NCI-H226 (cell line): ENCODE measurements at regions not wholly inside any gene's neighbourhood (a gene's known extent, or its start where the extent isn't known, plus 50 kb on each side); places are given as distances from the start of the nearest gene placed in this dataset.

Experiments
- DNase-seq: peaks from one replicate; pipeline ENCODE4 v3.0.0-alpha.2; 2015

DNA sequence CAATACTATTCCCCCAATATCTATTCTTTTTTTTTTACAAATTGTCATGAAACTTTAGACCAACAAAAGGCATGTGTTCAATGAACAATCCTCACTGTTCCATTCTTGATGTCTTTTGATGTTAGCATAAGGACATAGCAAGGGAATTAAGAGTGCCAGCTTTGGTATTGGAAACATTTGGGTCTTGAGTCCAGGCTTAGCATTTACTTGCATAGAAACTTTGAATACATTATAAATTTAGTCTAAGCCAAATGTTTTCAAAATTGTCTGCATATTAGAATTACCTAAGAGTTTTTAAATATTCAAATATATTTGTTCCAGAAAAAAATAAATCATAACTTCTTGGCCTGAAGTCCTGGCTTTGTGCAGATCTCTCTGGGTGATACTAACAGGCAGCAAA lies 406.5 kb downstream of the LRFN5 start:
- no peak for DNase-seq

DNA sequence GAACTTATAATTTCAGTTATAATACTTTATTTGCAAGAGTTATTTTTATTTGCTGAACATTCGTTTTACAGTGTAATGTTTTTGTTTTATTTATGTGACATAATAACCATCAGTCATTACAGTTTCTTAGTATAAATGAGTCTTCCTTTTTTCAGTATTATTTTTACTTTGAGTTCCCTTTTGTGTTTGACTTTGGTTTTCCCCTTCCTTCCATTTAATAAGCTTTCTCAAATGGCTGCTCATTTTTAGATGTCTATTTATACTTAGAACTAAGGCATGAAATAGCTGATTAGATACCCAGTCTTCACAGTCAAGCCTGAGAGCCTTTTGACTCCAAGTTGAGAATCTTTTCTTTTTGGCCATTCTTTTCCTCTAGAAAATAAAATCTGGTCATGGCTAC lies 404.5 kb downstream of the LRFN5 start:
- DNase-seq: no peak

DNA sequence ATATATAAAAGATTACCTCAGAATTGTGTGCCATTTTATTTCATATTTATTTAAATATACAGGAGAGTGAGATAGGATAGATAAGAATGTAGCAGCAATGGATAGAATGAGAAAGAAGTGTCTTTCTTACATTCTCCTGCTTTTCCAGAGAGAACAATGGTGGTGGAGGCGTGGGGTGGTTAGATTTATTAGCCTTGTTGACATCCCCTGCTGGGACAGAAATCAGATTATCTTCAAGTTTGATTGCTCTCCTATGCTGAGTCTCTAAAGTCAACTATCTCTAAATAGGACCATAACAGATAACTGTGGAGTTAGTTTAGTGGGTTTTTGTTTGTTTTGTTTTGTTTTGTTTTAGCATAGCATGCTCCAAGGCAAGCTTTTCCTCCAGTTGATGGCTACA lies 397.6 kb downstream of the LRFN5 start:
- no peak for DNase-seq

DNA sequence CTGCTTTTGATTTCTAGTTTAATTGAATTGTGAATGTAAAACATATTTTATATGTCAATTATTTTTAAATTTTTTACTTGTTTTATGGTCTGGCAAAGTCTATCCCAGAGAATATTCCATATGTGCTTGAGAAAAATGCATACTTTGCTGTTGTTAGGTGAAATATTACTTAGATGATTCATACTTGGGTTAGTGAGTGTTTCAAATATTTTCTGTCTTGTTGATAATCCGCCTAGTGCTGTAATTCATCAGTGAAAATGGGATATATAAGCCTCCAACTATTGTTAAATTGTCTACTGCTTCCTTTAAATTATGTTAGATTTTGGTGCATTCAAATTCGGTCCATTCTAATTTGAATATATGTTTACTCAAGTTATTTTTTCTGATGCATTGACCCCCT lies 395.5 kb downstream of the LRFN5 start:
- peak; percentile 60 for DNase-seq

DNA sequence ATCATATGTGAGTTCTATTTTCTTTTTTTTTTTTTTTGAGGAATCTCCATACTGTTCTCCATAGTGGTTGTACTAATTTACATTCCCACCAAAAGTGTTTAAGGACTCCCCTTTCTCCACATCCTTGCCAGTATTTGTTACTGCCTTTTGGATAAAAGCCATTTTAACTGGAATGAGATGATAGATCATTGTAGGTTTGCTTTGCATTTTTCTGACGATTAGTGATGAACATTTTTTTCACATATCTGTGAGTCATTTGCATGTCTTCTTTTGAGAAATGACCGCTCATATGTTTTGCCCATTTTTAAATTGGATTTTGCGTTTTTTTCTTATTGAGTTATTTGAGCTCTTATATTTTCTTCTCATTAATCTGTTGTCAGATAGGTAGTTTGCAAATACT lies 394.8 kb downstream of the LRFN5 start:
- DNase-seq: peak; percentile 65

DNA sequence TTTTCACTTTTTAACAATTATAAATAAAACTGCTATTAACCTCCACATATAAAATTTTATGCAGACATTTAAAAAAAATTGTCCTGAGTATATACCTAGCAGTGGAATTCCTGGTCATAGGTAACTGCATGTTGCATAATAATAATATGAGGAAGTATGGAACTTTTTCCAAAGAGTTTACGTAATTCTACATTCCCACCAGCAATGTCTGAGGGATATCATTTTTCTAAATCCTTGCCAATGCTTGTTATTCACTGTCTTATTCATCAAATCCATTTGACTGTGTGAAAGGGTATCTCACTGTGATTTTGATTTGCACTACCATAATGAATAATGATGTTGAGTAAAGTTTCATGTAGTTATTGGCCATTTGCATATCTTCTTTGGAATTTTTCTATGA lies 393.8 kb downstream of the LRFN5 start:
- DNase-seq: peak; percentile 83

DNA sequence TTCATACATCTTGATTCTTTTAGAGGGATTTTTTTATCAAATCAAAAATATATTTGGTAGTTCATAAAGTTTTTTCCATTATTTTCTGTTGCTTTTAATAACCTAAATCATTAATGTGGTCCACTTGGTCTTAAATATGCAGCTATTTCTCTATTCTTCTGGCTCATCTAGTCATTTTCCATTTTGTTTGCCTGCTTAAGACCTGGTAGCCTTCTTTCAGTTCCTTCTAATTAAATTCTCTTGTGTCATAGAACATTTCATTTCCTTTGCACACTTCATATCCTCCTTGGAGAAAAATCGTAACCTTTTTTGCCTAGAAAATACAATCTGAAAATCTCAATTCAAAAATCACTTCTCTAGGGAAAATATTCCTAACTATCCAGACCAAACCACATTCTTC lies 387.0 kb downstream of the LRFN5 start:
- DNase-seq: no peak

DNA sequence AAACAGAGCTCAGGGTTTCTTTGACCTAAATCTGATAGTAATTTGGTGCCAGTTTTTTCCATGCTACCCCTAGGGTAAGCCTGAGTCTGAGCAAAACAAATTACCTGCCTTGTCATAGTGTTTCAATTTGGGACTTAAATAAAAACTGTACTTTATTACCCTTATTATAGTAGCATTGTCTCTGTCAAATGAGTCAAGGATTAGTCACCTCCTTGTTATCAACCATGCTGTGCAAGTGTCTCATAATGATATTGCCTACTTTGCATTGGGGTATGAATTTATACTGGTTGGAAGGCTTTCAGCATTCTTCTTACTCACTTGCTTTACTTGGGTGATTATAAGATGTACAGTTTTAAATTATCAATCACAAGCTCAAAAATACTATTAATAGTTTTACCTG lies 380.0 kb downstream of the LRFN5 start:
- DNase-seq: peak; percentile 67

DNA sequence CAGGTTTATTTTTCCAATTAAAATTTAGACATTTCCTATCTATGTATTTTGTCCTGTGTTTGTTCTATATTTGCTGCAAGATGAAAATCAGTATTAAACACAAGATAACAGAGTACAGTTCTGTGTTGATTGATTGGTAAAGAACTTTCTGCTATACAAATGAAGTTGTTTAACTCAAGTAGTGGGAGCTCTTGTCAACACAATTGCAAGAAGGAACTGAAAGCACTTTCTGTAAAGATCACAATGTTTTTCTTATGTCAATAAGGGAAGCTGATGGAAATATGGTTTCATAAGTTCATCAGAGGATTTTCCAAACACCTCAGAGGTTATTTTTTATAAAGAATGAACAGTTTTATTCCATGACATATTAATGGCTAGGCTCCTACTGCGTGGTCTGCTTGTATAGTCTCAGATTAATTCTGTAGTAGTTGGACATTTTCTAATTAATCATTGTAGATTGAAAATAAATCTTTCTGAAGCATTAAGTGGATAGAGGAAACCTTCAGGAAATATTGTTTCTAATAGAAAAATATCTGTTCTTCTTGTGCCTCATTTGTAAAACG lies 379.5 kb downstream of the LRFN5 start:
- no peak for DNase-seq

DNA sequence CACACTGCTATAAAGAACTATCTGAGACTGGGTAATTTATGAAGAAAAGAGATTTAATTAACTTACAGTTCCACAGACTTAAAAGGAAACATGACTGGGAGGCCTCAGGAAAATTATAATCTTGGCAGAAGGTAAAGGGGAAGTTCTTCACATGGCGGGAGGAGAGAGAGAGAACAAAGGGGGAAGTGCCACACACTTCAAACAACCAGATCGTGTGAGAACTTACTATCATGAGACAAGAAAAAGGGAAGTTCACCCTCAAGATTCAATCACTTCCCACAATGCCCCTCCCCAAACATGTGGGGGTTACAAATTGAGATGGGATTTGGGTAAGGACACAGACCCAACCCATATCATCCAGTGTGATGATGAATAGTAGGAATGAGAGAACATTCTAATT lies 366.5 kb downstream of the LRFN5 start:
- DNase-seq: no peak

DNA sequence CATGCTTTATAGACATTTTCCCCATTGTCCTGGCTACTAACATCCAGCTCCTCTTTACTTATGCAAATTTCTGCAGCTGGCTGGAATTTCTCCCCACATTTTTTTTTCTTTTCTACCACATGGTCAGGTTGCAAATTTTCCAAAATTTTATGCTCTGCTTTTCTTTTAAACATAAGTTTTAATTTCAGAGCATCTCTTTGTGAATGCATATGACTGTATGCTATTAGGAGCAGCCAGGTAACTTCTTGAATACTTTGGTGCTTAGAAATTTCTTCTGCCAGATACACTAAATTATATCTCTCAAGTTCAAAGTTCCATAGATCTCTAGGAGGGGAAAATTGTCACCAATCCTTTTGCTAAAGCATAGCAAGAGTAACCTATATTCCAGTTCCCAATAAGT lies 365.9 kb downstream of the LRFN5 start:
- no peak for DNase-seq

DNA sequence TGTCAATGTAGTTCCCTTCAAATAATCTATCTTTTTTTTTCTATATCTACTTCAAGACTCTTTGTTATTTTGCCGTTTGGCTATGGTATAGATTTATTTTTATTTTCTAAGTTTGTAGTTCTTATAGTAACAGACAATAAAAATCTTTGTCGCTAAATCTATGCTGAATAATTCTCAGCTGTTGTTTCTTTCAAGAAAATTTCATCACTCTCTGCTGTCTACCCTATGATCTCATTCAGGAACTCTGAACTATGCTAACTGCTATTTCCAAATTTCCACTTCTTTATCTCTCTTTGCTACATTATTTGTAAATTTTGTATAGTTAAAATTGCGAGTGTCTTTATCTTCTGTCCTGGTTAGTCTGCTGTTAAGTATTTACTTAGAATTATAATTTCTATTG lies 353.6 kb downstream of the LRFN5 start:
- peak; percentile 45 for DNase-seq

DNA sequence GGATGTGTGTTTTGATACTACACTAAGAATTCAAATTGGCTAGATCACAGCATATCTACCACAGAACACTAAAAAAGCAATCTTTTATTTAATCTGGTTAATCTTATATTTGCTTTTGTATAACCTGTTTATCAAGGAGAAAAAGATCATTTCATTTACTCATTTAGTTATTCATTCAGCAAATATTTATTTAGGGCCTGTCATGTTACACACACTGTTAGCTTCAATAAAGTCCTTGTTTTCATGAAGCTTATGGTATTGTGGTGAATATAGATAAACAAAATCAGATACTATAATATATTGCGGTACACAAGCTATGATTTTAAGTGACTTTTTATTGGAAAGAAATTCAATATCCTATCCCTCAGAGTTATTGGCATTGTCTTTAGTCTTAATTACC lies 350.8 kb downstream of the LRFN5 start:
- no peak for DNase-seq
